RWPE1 (cell line): ENCODE measurements at regions not wholly inside any gene's neighbourhood (a gene's known extent, or its start where the extent isn't known, plus 50 kb on each side); places are given as distances from the start of the nearest gene placed in this dataset.

Experiments
- CTCF ChIA-PET: fragments of 350-600 bp; sonication (Branson Sonifier 250); formaldehyde crosslinking; extraction: SDS; loops from one replicate; lab custom pipeline; 2021; lab: Yijun Ruan, JAX
- POLR2A ChIA-PET: fragments of 400-600 bp; formaldehyde crosslinking; extraction: SDS; loops from one replicate; lab custom pipeline; 2020; ENCODE audit warnings: antibody characterized with exemption; ENCODE audit not compliant: low non-redundant PET; lab: Yijun Ruan, JAX
- DNase-seq: peaks from one replicate; pipeline ENCODE4 v3.0.0; 2012; ENCODE audit warnings: low spot score
- H3K27ac ChIP-seq: fragments of 450-650 bp; 2 replicates; pipeline ENCODE4 v1.5.1; 2017
- CTCF ChIP-seq: fragments of 450-650 bp; conservative IDR thresholded peaks from 2 replicates; pipeline ENCODE4 v1.5.1; 2017; ENCODE audit warnings: low read depth, mild to moderate bottlenecking

- POLR2A ChIA-PET, result no interaction called here
- DNase-seq, result no peak
- CTCF ChIA-PET, result interaction anchor here (0.6 kb wide), 1 partner anchor 964 kb away, joined by 4 read pairs; no protein-coding TSS in a partner anchor
- no peak overlapping the region for H3K27ac ChIP-seq
- no peak for TF ChIP-seq CTCF
Observed at GRCh38 chr6:98633886-98634285, 200.5 kb upstream of the POU3F2 start.

GRCh38 chr6:98634569-98634968 lies 199.8 kb upstream of the POU3F2 start:
- no peak for TF ChIP-seq CTCF
- DNase-seq, result no peak
- CTCF ChIA-PET, result interaction anchor here (0.6 kb wide), 1 partner anchor 965 kb away, joined by 4 read pairs; no protein-coding TSS in a partner anchor

GRCh38 chr6:98635191-98635590 lies 199.2 kb upstream of the POU3F2 start:
- H3K27ac ChIP-seq, result no peak overlapping the region
- DNase-seq, result no peak
- POLR2A ChIA-PET, result no interaction called here
- TF ChIP-seq CTCF, result no peak
- CTCF ChIA-PET, result no interaction called here

More at GRCh38 chr6:98634569-98634968, 199.8 kb upstream of the POU3F2 start:
- H3K27ac ChIP-seq, result no peak overlapping the region
- POLR2A ChIA-PET, result no interaction called here

- no peak for DNase-seq
- ChIA-PET CTCF (no interaction called here), POLR2A (no interaction called here)
- TF ChIP-seq CTCF, result no peak
- H3K27ac ChIP-seq, result no peak overlapping the region
Observed at GRCh38 chr6:98636941-98637340, 197.4 kb upstream of the POU3F2 start.

- no peak overlapping the region for H3K27ac ChIP-seq
- CTCF ChIA-PET, result no interaction called here
- POLR2A ChIA-PET, result no interaction called here
- no peak for TF ChIP-seq CTCF
- no peak for DNase-seq
Observed at GRCh38 chr6:98639089-98639635, 195.2 kb upstream of the POU3F2 start.

- no peak overlapping the region for H3K27ac ChIP-seq
- ChIA-PET POLR2A (no interaction called here), CTCF (no interaction called here)
- no peak for DNase-seq
- TF ChIP-seq CTCF, result no peak
Observed at GRCh38 chr6:98640366-98640765, 194.0 kb upstream of the POU3F2 start.
